A549 (cell line): ENCODE measurements at regions not wholly inside any gene's neighbourhood (a gene's known extent, or its start where the extent isn't known, plus 50 kb on each side); places are given as distances from the start of the nearest gene placed in this dataset.

ENCODE experiments used
- ATAC-seq, 2 experiments: fragments of 200-7000 bp in 1 of 2; fragments of >200 bp in 1 of 2; cut with Nextera tagmentation in 1 of 2; cut with Tn5 transposase in 1 of 2; 3 replicates each; pipeline versions ENCODE4 v1.8.0 to v1.9.1; 2018 to 2020; ENCODE audit warnings: mild to moderate bottlenecking in 1 of 2, moderate library complexity in 1 of 2
- CTCF ChIA-PET: fragments of 300-600 bp; sonication (Branson Sonifier 250); formaldehyde crosslinking; extraction: SDS; loops from one replicate; lab custom pipeline; 2021; ENCODE audit warnings: antibody characterized with exemption, inconsistent platforms; lab: Yijun Ruan, JAX
- POLR2A ChIA-PET: fragments of 350-600 bp; formaldehyde crosslinking; extraction: SDS; loops from one replicate; lab custom pipeline; 2021; ENCODE audit warnings: antibody characterized with exemption, inconsistent platforms; lab: Yijun Ruan, JAX
- DNase-seq, 2 experiments: peaks; one replicate each; pipeline versions ENCODE4 v3.0.0 to v3.0.0-alpha.2; 2011 to 2016; ENCODE audit warnings: low read depth in 1 of 2, low spot score in 1 of 2
- FAIRE-seq: peaks from 2 replicates; lab custom pipeline; 2011; peaks lifted over from hg19 to GRCh38; lab: Jason Lieb, UNC
- H3K27ac ChIP-seq, 2 experiments: fragments of >200 bp; sonication (Bioruptor Twin); formaldehyde crosslinking; 3 replicates each; pipeline ENCODE4 v1.5.1; 2016 to 2017
- H3K4me1 ChIP-seq: fragments of >200 bp; sonication (Bioruptor Twin); formaldehyde crosslinking; 3 replicates; pipeline ENCODE4 v1.6.1; 2016
- H3K4me2 ChIP-seq: fragments of >200 bp; sonication (Bioruptor Twin); formaldehyde crosslinking; 3 replicates; pipeline ENCODE4 v1.6.1; 2016
- H3K4me3 ChIP-seq: fragments of >200 bp; sonication (Bioruptor Twin); formaldehyde crosslinking; 3 replicates; pipeline ENCODE4 v1.5.1; 2016
- H3K9me3 ChIP-seq: fragments of >200 bp; sonication (Bioruptor Twin); formaldehyde crosslinking; 3 replicates; pipeline ENCODE4 v1.6.1; 2016
- CBX8 ChIP-seq: fragments of 200-600 bp; sonication (generic); IDR thresholded peaks from 2 replicates; pipeline ENCODE4 v1.6.1; 2016
- CEBPB ChIP-seq, 2 experiments: fragments of >200 bp in 1 of 2; sonication (Bioruptor Twin) in 1 of 2; formaldehyde crosslinking in 1 of 2; IDR thresholded peaks; 2 replicates each; pipeline ENCODE4 v1.6.1; 2012 to 2016
- HDAC2 ChIP-seq: fragments of 200-600 bp; sonication (generic); IDR thresholded peaks from 2 replicates; pipeline ENCODE4 v1.6.1; 2016
- HOXA7 ChIP-seq: fragments of 250-450 bp; sonication (Bioruptor Pico); IDR thresholded peaks from 2 replicates; pipeline ENCODE4 v1.5.0; 2020; ENCODE audit warnings: mild to moderate bottlenecking, moderate library complexity
- KDM1A ChIP-seq: fragments of 200-600 bp; sonication (generic); IDR thresholded peaks from 2 replicates; pipeline ENCODE4 v1.6.1; 2016; ENCODE audit warnings: low read depth, mild to moderate bottlenecking
- NFE2L2 ChIP-seq: fragments of 150-350 bp; conservative IDR thresholded peaks from 2 replicates; pipeline ENCODE4 v1.6.1; 2014; ENCODE audit warnings: low read length
- PHF8 ChIP-seq: fragments of 200-600 bp; sonication (generic); IDR thresholded peaks from 2 replicates; pipeline ENCODE4 v1.6.1; 2016; ENCODE audit warnings: low read depth, mild to moderate bottlenecking, antibody characterized with exemption, moderate library complexity, borderline replicate concordance
- POLR2A ChIP-seq: IDR thresholded peaks from 2 replicates; pipeline ENCODE4 v1.6.1; 2012; ENCODE audit warnings: mild to moderate bottlenecking, low read length
- RARB ChIP-seq: fragments of 250-450 bp; sonication (Bioruptor Pico); IDR thresholded peaks from 2 replicates; pipeline ENCODE4 v1.8.0; 2021; ENCODE audit warnings: mild to moderate bottlenecking, moderate library complexity
- RCOR1 ChIP-seq: fragments of 150-350 bp; IDR thresholded peaks from 2 replicates; pipeline ENCODE4 v1.6.1; 2014; ENCODE audit warnings: antibody characterized with exemption, low read length, low read depth
- RNF2 ChIP-seq: fragments of 200-600 bp; sonication (generic); IDR thresholded peaks from 2 replicates; pipeline ENCODE4 v1.6.1; 2016; ENCODE audit warnings: low read depth, mild to moderate bottlenecking, antibody characterized with exemption, moderate library complexity, borderline replicate concordance
- TFCP2L1 ChIP-seq: fragments of 250-450 bp; sonication (Bioruptor Pico); IDR thresholded peaks from 2 replicates; pipeline ENCODE4 v1.5.0; 2021; ENCODE audit warnings: mild to moderate bottlenecking
- ZC3H11A ChIP-seq: fragments of 450-650 bp; IDR thresholded peaks from 2 replicates; pipeline ENCODE4 v1.6.1; 2014; ENCODE audit warnings: antibody characterized with exemption, mild to moderate bottlenecking
- ZNF302 ChIP-seq: fragments of 250-450 bp; sonication (Bioruptor Pico); IDR thresholded peaks from 2 replicates; pipeline ENCODE4 v1.9.0; 2021; ENCODE audit warnings: inconsistent platforms, mild to moderate bottlenecking, moderate library complexity
- WGBS: methylation state at CpG from one replicate; pipeline ENCODE4 v1.1.6; 2017; ENCODE audit errors: missing lambda C conversion rate; 5-methylcytosine and 5-hydroxymethylcytosine counted together
- TF ChIP-seq, protein P1 (sequence below): fragments of >200 bp; sonication (Bioruptor Twin); formaldehyde crosslinking; IDR thresholded peaks from 3 replicates; pipeline ENCODE4 v1.6.1; 2016
- TF ChIP-seq, protein P2 (sequence below): fragments of 450-650 bp; IDR thresholded peaks from 2 replicates; pipeline ENCODE4 v1.6.1; 2014; ENCODE audit warnings: antibody characterized with exemption
- TF ChIP-seq, protein P3 (sequence below): fragments of 200-600 bp; sonication (generic); IDR thresholded peaks from 2 replicates; pipeline ENCODE4 v1.6.1; 2016; ENCODE audit warnings: antibody characterized with exemption, mild to moderate bottlenecking, moderate library complexity
- TF ChIP-seq, protein P4 (sequence below): fragments of >200 bp; sonication (Bioruptor Twin); formaldehyde crosslinking; IDR thresholded peaks from 3 replicates; pipeline ENCODE4 v1.5.1; 2016
- TF ChIP-seq, protein P5 (sequence below): IDR thresholded peaks from 2 replicates; pipeline ENCODE4 v1.6.1; 2012
- TF ChIP-seq, protein P6 (sequence below): IDR thresholded peaks from 2 replicates; pipeline ENCODE4 v1.6.1; 2012; ENCODE audit warnings: low read depth, borderline replicate concordance

DNA sequence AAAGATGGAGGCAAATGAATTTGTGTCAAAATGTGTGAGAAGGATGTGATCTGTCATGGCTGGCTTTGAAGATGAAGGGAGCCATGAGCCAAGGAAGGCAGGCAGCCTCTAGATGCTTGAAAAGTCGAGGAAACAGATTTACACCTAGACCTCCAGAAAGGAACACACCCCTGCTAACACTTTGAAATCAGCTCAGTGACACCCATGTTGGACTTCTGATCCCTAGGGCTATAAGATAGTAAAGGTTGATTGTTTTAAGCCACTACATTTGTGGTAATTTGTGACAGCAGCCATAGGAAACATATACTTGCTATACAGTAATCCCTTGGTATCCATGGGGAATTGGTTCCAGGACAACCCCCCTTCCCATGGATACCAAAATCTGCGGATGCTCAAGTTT, 80.5 kb upstream of the DYRK2 start:
- TF ChIP-seq, protein P1, sequence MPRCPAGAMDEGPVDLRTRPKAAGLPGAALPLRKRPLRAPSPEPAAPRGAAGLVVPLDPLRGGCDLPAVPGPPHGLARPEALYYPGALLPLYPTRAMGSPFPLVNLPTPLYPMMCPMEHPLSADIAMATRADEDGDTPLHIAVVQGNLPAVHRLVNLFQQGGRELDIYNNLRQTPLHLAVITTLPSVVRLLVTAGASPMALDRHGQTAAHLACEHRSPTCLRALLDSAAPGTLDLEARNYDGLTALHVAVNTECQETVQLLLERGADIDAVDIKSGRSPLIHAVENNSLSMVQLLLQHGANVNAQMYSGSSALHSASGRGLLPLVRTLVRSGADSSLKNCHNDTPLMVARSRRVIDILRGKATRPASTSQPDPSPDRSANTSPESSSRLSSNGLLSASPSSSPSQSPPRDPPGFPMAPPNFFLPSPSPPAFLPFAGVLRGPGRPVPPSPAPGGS, result no peak
- TF ChIP-seq RCOR1, result no peak
- TF ChIP-seq HDAC2, result no peak
- TF ChIP-seq, protein P2, sequence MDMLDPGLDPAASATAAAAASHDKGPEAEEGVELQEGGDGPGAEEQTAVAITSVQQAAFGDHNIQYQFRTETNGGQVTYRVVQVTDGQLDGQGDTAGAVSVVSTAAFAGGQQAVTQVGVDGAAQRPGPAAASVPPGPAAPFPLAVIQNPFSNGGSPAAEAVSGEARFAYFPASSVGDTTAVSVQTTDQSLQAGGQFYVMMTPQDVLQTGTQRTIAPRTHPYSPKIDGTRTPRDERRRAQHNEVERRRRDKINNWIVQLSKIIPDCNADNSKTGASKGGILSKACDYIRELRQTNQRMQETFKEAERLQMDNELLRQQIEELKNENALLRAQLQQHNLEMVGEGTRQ, result no peak
- no peak for TF ChIP-seq TFCP2L1 (CRISPR knock-in tag)
- TF ChIP-seq ZNF302 (CRISPR knock-in tag), result no peak
- TF ChIP-seq, protein P3, sequence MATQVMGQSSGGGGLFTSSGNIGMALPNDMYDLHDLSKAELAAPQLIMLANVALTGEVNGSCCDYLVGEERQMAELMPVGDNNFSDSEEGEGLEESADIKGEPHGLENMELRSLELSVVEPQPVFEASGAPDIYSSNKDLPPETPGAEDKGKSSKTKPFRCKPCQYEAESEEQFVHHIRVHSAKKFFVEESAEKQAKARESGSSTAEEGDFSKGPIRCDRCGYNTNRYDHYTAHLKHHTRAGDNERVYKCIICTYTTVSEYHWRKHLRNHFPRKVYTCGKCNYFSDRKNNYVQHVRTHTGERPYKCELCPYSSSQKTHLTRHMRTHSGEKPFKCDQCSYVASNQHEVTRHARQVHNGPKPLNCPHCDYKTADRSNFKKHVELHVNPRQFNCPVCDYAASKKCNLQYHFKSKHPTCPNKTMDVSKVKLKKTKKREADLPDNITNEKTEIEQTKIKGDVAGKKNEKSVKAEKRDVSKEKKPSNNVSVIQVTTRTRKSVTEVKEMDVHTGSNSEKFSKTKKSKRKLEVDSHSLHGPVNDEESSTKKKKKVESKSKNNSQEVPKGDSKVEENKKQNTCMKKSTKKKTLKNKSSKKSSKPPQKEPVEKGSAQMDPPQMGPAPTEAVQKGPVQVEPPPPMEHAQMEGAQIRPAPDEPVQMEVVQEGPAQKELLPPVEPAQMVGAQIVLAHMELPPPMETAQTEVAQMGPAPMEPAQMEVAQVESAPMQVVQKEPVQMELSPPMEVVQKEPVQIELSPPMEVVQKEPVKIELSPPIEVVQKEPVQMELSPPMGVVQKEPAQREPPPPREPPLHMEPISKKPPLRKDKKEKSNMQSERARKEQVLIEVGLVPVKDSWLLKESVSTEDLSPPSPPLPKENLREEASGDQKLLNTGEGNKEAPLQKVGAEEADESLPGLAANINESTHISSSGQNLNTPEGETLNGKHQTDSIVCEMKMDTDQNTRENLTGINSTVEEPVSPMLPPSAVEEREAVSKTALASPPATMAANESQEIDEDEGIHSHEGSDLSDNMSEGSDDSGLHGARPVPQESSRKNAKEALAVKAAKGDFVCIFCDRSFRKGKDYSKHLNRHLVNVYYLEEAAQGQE, result no peak
- TF ChIP-seq POLR2A, result no peak
- TF ChIP-seq, protein P4, sequence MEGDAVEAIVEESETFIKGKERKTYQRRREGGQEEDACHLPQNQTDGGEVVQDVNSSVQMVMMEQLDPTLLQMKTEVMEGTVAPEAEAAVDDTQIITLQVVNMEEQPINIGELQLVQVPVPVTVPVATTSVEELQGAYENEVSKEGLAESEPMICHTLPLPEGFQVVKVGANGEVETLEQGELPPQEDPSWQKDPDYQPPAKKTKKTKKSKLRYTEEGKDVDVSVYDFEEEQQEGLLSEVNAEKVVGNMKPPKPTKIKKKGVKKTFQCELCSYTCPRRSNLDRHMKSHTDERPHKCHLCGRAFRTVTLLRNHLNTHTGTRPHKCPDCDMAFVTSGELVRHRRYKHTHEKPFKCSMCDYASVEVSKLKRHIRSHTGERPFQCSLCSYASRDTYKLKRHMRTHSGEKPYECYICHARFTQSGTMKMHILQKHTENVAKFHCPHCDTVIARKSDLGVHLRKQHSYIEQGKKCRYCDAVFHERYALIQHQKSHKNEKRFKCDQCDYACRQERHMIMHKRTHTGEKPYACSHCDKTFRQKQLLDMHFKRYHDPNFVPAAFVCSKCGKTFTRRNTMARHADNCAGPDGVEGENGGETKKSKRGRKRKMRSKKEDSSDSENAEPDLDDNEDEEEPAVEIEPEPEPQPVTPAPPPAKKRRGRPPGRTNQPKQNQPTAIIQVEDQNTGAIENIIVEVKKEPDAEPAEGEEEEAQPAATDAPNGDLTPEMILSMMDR, result no peak
- no peak for TF ChIP-seq NFE2L2
- TF ChIP-seq RARB (CRISPR knock-in tag), result no peak
- TF ChIP-seq CEBPB (IDR thresholded peaks at IDR 0.05), result no peak
- TF ChIP-seq, protein P5, sequence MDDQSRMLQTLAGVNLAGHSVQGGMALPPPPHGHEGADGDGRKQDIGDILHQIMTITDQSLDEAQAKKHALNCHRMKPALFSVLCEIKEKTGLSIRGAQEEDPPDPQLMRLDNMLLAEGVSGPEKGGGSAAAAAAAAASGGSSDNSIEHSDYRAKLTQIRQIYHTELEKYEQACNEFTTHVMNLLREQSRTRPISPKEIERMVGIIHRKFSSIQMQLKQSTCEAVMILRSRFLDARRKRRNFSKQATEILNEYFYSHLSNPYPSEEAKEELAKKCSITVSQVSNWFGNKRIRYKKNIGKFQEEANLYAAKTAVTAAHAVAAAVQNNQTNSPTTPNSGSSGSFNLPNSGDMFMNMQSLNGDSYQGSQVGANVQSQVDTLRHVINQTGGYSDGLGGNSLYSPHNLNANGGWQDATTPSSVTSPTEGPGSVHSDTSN, result no peak
- TF ChIP-seq ZC3H11A, result no peak
- TF ChIP-seq, protein P6, sequence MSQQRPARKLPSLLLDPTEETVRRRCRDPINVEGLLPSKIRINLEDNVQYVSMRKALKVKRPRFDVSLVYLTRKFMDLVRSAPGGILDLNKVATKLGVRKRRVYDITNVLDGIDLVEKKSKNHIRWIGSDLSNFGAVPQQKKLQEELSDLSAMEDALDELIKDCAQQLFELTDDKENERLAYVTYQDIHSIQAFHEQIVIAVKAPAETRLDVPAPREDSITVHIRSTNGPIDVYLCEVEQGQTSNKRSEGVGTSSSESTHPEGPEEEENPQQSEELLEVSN, result no peak
- TF ChIP-seq RNF2, result no peak
- TF ChIP-seq HOXA7 (CRISPR knock-in tag), result no peak
- TF ChIP-seq CBX8, result no peak
- no peak for TF ChIP-seq PHF8
- no peak for TF ChIP-seq KDM1A
- TF ChIP-seq, all 56 proteins: peak for 0
- no peak for FAIRE-seq
- CTCF ChIA-PET, result no interaction called here

More for the DNA sequence above, 80.5 kb upstream of the DYRK2 start:
- no peak overlapping the region for H3K27ac ChIP-seq
- no peak overlapping the region for H3K4me2 ChIP-seq
- peaks cover 3% of the 10 kb centered on the region; the same call in 1 of the 3 replicates for H3K9me3 ChIP-seq
- DNase-seq (no peak), ATAC-seq (no peak)
- WGBS, result 33% methylated on average over 2 of the region's 2 CpGs
- POLR2A ChIA-PET, result no interaction called here
- H3K4me3 ChIP-seq, result no peak overlapping the region
- no peaks in the 10 kb centered on the region for H3K4me1 ChIP-seq
